Trophoblast cell (in vitro differentiated cells and primary cell): ENCODE measurements at regions not wholly inside any gene's neighbourhood (a gene's known extent, or its start where the extent isn't known, plus 50 kb on each side); places are given as distances from the start of the nearest gene placed in this dataset.

Experiments used
- DNase-seq, 2 donors: peaks; one replicate each; pipeline ENCODE4 v3.0.0-alpha.2; 2016
- H2AFZ ChIP-seq: 2 replicates; pipeline ENCODE4 v1.6.1; 2013; ENCODE audit warnings: low read length, moderate library complexity, mild to moderate bottlenecking; ENCODE audit not compliant: insufficient read depth, poor library complexity
- H2AK5ac ChIP-seq: 2 replicates; pipeline ENCODE4 v1.6.1; 2013; ENCODE audit warnings: mild to moderate bottlenecking, low read length
- H2BK120ac ChIP-seq: 2 replicates; pipeline ENCODE4 v1.6.1; 2013; ENCODE audit warnings: low read length, mild to moderate bottlenecking, moderate library complexity; ENCODE audit not compliant: insufficient read depth, poor library complexity
- H2BK12ac ChIP-seq: 2 replicates; pipeline ENCODE4 v1.6.1; 2013; ENCODE audit warnings: mild to moderate bottlenecking, low read length, moderate library complexity
- H2BK5ac ChIP-seq: 2 replicates; pipeline ENCODE4 v1.6.1; 2013; ENCODE audit warnings: low read length, low read depth, moderate library complexity, mild to moderate bottlenecking; ENCODE audit not compliant: poor library complexity
- H3K14ac ChIP-seq: 2 replicates; pipeline ENCODE4 v1.6.1; 2013; ENCODE audit warnings: mild to moderate bottlenecking, low read length
- H3K18ac ChIP-seq: 2 replicates; pipeline ENCODE4 v1.6.1; 2013; ENCODE audit warnings: mild to moderate bottlenecking, low read length
- H3K23ac ChIP-seq: 2 replicates; pipeline ENCODE4 v1.6.1; 2013; ENCODE audit warnings: low read length
- H3K27ac ChIP-seq: 2 replicates; pipeline ENCODE4 v1.5.1; 2013; ENCODE audit warnings: low read depth, mild to moderate bottlenecking, inconsistent platforms, low read length, moderate library complexity
- H3K27me3 ChIP-seq: 2 replicates; pipeline ENCODE4 v1.6.1; 2013; ENCODE audit warnings: inconsistent platforms, mild to moderate bottlenecking, low read length, moderate library complexity; ENCODE audit not compliant: insufficient read depth
- H3K36me3 ChIP-seq, 2 experiments: 1 replicate in 1 of 2; 2 replicates in 1 of 2; pipeline ENCODE4 v1.6.1; 2013; ENCODE audit warnings: low read length in 2 of 2, mild to moderate bottlenecking in 2 of 2, moderate library complexity in 1 of 2; ENCODE audit not compliant: insufficient read depth in 2 of 2, control insufficient read depth in 1 of 2
- H3K4ac ChIP-seq: 2 replicates; pipeline ENCODE4 v1.6.1; 2013; ENCODE audit warnings: low read depth, mild to moderate bottlenecking, low read length, moderate library complexity
- H3K4me1 ChIP-seq, 2 experiments: 1 replicate in 1 of 2; 2 replicates in 1 of 2; pipeline ENCODE4 v1.6.1; 2013; ENCODE audit warnings: low read length in 2 of 2, mild to moderate bottlenecking in 2 of 2, moderate library complexity in 1 of 2; ENCODE audit not compliant: insufficient read depth in 2 of 2, control insufficient read depth in 1 of 2
- H3K4me2 ChIP-seq: 2 replicates; pipeline ENCODE4 v1.6.1; 2013; ENCODE audit warnings: inconsistent platforms, mild to moderate bottlenecking, low read length, moderate library complexity
- H3K4me3 ChIP-seq: 2 replicates; pipeline ENCODE4 v1.5.1; 2013; ENCODE audit warnings: mild to moderate bottlenecking, low read depth, low read length, inconsistent platforms
- H3K79me1 ChIP-seq: one replicate; pipeline ENCODE4 v1.6.1; 2013; ENCODE audit warnings: low read length
- H3K79me2 ChIP-seq: 2 replicates; pipeline ENCODE4 v1.6.1; 2013; ENCODE audit warnings: low read length, mild to moderate bottlenecking; ENCODE audit not compliant: control insufficient read depth, insufficient read depth, poor library complexity
- H3K9ac ChIP-seq: 2 replicates; pipeline ENCODE4 v1.6.1; 2013; ENCODE audit warnings: mild to moderate bottlenecking, low read length
- H3K9me3 ChIP-seq: 2 replicates; pipeline ENCODE4 v1.6.1; 2013; ENCODE audit warnings: low read depth, mild to moderate bottlenecking, control low read depth, inconsistent platforms, low read length; ENCODE audit not compliant: insufficient read depth
- H4K12ac ChIP-seq: 2 replicates; pipeline ENCODE4 v1.6.1; 2013; ENCODE audit warnings: low read depth, mild to moderate bottlenecking, low read length, moderate library complexity
- H4K8ac ChIP-seq: 2 replicates; pipeline ENCODE4 v1.6.1; 2013; ENCODE audit warnings: low read depth, mild to moderate bottlenecking, low read length, moderate library complexity
- H4K91ac ChIP-seq: one replicate; pipeline ENCODE4 v1.6.1; 2013; ENCODE audit warnings: low read depth, mild to moderate bottlenecking, low read length, moderate library complexity
- WGBS: extraction: QIAGEN DNeasy Blood & Tissue Kit; methylation state at CpG from one replicate; pipeline ENCODE4 v1.1.7; 2013; ENCODE audit warnings: missing lambda C conversion rate; ENCODE audit not compliant: insufficient read length, insufficient coverage; ENCODE audit errors: extremely low coverage; 5-methylcytosine and 5-hydroxymethylcytosine counted together

DNA sequence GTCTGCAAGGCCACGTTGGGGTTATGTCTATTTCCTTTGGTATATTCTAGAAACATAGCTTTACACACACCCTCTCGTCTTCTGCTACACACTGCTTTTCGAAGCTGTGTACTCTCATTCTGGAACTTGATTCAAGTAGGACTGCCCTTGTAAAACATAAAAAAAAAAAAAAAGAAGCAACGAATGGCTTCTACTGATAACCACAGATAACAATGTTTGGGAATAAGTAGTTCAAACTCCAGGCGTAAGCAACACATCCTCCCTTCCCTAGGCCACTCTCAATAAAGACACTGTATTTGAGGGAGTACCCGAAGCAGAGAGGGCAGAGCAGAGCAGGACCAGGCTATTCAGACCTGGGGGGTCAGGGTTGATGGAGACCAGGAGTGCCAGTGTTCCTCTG, 496.7 kb downstream of the MATN1 start:
- H3K27me3 ChIP-seq: no peaks in the 10 kb centered on the region
- H3K79me2 ChIP-seq: no peaks in the 10 kb centered on the region
- no peak overlapping the region for H2AFZ ChIP-seq
- peaks cover 5% of the 10 kb centered on the region for H3K9me3 ChIP-seq
- no peak overlapping the region for H2BK5ac ChIP-seq
- no peak overlapping the region for H3K9ac ChIP-seq
- no peaks in the 10 kb centered on the region for H3K79me1 ChIP-seq
- H3K14ac ChIP-seq: no peak overlapping the region
- no peak overlapping the region for H2BK120ac ChIP-seq
- H4K91ac ChIP-seq: no peak overlapping the region
- no peak overlapping the region for H3K4ac ChIP-seq
- no peak for DNase-seq
- no peaks in the 10 kb centered on the region for H3K36me3 ChIP-seq
- H2BK12ac ChIP-seq: no peak overlapping the region
- H3K18ac ChIP-seq: no peak overlapping the region
- H3K23ac ChIP-seq: no peak overlapping the region
- no peak overlapping the region for H3K4me2 ChIP-seq
- no peak overlapping the region for H4K12ac ChIP-seq
- no peak overlapping the region for H3K27ac ChIP-seq
- H2AK5ac ChIP-seq: no peak overlapping the region
- H3K4me1 ChIP-seq: no peaks in the 10 kb centered on the region
- no CpG with 5 or more reads among the region's 6 CpGs for WGBS
- no peak overlapping the region for H3K4me3 ChIP-seq
- H4K8ac ChIP-seq: no peak overlapping the region

DNA sequence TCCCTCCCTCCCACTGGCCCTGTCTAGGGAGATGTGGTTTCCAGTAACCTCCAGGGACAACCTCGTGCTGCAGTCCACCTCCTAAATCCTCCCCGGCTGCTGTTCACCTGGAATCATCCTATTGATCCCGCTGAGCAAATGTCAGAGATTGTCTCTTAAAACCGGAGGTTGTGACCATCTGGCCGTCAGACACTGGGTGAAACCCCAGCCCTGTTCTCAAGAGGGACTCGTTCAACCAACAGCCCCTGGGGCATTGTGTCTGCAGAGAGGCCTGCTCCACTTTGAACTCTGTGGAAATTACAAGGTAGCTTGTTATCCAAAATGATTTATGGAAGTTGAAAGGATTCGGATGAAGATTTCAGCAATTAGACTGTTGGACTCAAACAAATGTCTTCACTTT, 498.0 kb downstream of the MATN1 start:
- no peak for DNase-seq
- Histone ChIP-seq H2BK5ac (no peak overlapping the region), H3K4me3 (no peak overlapping the region)

DNA sequence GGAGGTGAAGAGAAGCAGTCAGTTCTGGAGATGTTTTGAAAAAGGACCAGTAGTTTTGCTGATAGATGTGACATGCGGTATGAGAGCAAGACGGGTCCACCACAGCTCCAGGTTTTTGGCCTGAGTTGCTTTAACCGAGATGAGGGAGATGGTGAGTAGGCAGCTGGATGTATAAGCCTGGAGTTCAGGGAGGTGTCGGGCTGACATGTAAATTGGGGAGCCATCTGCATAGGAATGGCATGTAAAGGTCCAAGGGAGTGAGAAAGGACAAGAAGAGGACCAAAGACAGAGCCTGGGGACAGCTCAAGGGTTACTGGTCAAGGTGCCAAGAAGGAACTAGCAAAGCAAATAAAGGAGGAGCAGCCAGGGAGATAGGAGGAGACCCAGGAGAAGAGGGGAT, 503.7 kb downstream of the MATN1 start:
- Histone ChIP-seq H3K4me3 (no peak overlapping the region), H2AFZ (no peak overlapping the region), H3K4ac (no peak overlapping the region), H2BK12ac (no peak overlapping the region), H2BK120ac (no peak overlapping the region), H3K4me2 (no peak overlapping the region), H2AK5ac (no peak overlapping the region), H4K91ac (no peak overlapping the region), H3K36me3 (no peaks in the 10 kb centered on the region), H3K27me3 (no peaks in the 10 kb centered on the region), H3K18ac (no peak overlapping the region), H3K9me3 (peaks cover 7% of the 10 kb centered on the region), H3K79me1 (no peaks in the 10 kb centered on the region), H2BK5ac (no peak overlapping the region), H3K79me2 (no peaks in the 10 kb centered on the region), H3K9ac (no peak overlapping the region), H3K27ac (no peak overlapping the region), H4K12ac (no peak overlapping the region), H4K8ac (no peak overlapping the region), H3K4me1 (no peaks in the 10 kb centered on the region), H3K14ac (no peak overlapping the region), H3K23ac (no peak overlapping the region)
- no peak for DNase-seq
- WGBS: no CpG with 5 or more reads among the region's 4 CpGs

More for the DNA sequence above, 498.0 kb downstream of the MATN1 start:
- Histone ChIP-seq H4K8ac (no peak overlapping the region), H3K79me1 (no peaks in the 10 kb centered on the region), H3K23ac (no peak overlapping the region), H3K79me2 (no peaks in the 10 kb centered on the region), H2BK120ac (no peak overlapping the region), H2BK12ac (no peak overlapping the region), H3K18ac (no peak overlapping the region), H3K4me1 (no peaks in the 10 kb centered on the region), H4K91ac (no peak overlapping the region), H3K27me3 (no peaks in the 10 kb centered on the region), H3K9me3 (peaks cover 5% of the 10 kb centered on the region), H2AFZ (no peak overlapping the region), H3K36me3 (no peaks in the 10 kb centered on the region), H4K12ac (no peak overlapping the region), H2AK5ac (no peak overlapping the region), H3K4me2 (no peak overlapping the region), H3K27ac (no peak overlapping the region), H3K14ac (no peak overlapping the region), H3K4ac (no peak overlapping the region), H3K9ac (no peak overlapping the region)
- WGBS: no CpG with 5 or more reads among the region's 7 CpGs

DNA sequence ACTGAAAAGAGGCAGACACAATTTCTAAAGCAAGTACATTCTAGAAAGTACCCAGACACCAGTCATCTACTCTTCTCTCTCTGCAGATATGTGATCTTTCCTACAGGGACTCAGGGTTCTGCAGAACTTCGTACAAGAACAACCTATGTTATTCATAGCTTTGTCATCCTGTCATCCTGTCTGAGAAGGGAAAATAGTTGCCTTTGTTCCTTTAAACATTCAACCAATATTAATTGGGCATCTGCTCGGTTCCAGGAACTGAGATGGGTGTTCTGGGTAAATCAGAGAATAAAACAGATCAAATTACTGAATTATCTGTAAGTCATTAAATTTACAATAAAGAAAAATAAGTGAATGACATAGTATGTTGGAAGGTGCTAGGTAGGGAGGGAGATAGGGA, 504.9 kb downstream of the MATN1 start:
- H3K36me3 ChIP-seq: no peaks in the 10 kb centered on the region
- H3K27ac ChIP-seq: no peak overlapping the region
- no peak overlapping the region for H3K14ac ChIP-seq
- H3K23ac ChIP-seq: no peak overlapping the region
- H3K9me3 ChIP-seq: peaks cover 7% of the 10 kb centered on the region
- H4K12ac ChIP-seq: no peak overlapping the region
- no peak overlapping the region for H2AK5ac ChIP-seq
- H3K79me2 ChIP-seq: no peaks in the 10 kb centered on the region
- H2BK120ac ChIP-seq: no peak overlapping the region
- no peak overlapping the region for H4K8ac ChIP-seq
- H3K4me2 ChIP-seq: no peak overlapping the region
- no peak for DNase-seq
- no peaks in the 10 kb centered on the region for H3K4me1 ChIP-seq
- WGBS: no CpG with 5 or more reads among the region's 2 CpGs
- no peak overlapping the region for H4K91ac ChIP-seq
- no peak overlapping the region for H3K4me3 ChIP-seq
- H3K79me1 ChIP-seq: no peaks in the 10 kb centered on the region
- H2BK5ac ChIP-seq: no peak overlapping the region
- no peak overlapping the region for H3K4ac ChIP-seq
- no peak overlapping the region for H2AFZ ChIP-seq
- H3K18ac ChIP-seq: no peak overlapping the region
- H2BK12ac ChIP-seq: no peak overlapping the region
- H3K27me3 ChIP-seq: no peaks in the 10 kb centered on the region
- no peak overlapping the region for H3K9ac ChIP-seq
